GM18867 (cell line): ENCODE measurements at regions not wholly inside any gene's neighbourhood (a gene's known extent, or its start where the extent isn't known, plus 50 kb on each side); places are given as distances from the start of the nearest gene placed in this dataset.
"Not testable (repeated sequence)": the region's sequence is repeated elsewhere in the genome, so short reads cannot be mapped to it uniquely, and the experiment has no call there.

ENCODE experiments used
- ATAC-seq: cut with Tn5 transposase; IDR thresholded peaks from one replicate; pipeline ENCODE4 v1.9.1; 2021; ENCODE audit warnings: mild to moderate bottlenecking, moderate library complexity; ENCODE audit not compliant: unreplicated experiment

DNA sequence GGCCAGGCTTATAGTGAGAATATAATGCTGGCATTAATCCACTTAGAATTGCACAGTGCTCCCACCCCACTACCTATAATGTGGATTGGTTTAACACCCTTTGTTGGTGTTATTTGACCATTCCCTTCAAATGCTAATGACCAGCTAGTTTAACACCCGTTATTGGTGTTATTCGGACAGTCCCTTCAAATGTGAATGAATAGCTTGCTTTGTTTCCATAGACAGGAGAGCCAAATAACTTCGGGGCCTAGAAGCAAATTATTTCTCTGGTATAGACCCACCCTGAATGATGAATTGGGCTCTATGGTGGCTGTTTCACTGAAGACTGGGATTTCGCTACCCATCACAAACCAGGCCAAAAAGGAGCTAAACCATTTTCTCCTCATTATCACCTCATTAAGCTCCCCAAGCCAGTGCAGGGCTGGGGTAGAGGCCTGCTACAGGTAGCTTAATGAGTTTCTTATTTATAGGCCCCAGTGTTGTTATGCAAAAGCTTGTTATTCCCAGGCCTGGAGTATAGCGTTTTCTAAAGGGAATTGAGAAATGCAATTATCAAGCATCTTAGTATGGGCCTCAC, 494.1 kb upstream of the DPH6 start:
- no peak for ATAC-seq

DNA sequence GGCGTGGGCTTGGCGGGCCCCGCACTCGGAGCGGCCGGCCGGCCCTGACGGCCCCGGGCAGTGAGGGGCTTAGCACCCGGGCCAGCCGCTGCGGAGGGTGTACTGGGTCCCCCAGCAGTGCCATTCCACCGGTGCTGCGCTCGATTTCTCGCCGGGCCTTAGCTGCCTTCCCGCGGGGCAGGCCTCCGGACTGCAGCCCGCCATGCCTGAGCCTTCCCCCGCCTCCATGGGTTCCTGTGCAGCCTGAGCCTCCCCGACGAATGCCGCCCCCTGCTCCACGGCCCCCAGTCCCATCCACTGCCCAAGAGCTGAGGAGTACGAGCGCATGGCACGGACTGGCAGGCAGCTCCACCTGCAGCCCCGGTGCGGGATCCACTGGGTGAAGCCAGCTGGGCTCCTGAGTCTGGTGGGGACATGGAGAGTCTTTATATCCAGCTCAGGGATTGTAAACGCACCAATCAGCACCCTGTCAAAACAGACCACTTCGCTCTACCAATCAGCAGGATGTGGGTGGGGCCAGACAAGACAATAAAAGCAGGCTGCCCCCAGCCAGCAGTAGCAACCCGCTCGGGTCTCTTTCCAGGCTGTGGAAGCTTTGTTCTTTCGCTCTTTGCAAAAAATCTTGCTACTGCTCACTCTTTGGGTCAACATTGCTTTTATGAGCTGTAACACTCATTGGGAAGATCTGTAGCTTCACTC, 501.2 kb upstream of the DPH6 start:
- ATAC-seq, result not testable (repeated sequence)

DNA sequence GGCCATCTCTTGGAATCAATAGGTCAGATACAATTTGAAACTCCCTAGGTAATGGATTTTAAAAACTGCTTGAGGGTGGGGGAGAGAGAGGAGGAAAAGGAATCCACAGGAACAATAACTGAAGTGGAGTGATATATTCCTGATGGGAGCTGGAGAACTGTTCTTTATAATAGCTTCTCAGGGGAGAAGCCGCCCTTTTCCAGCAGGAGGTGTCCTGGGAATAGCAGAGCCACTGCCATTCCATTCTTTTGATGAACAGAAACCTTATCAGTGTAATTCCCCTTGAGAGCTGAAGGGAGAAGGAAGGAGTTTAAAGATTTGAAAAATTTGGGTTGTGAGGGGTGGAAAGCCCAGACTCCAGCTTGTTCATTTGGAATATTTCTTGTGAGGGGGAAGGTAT, 504.9 kb upstream of the DPH6 start:
- no peak for ATAC-seq

DNA sequence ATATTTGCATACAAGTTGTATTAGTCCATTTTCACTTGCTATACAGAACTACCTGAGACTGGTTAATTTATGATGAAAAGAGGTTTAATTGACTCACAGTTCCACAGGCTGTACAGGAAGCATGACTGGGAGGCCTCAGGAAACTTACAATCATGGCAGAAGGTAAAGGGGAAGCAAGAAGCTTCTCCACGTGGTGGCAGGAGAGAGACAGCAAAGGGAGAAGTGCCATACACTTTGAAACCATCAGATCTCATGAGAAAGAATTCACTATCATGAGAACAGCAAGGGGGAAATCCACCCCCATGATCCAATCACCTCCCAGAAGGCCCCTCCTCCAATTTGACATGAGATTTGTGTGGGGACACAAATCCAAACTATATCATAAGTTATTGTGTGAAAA, 506.7 kb upstream of the DPH6 start:
- not testable (repeated sequence) for ATAC-seq

DNA sequence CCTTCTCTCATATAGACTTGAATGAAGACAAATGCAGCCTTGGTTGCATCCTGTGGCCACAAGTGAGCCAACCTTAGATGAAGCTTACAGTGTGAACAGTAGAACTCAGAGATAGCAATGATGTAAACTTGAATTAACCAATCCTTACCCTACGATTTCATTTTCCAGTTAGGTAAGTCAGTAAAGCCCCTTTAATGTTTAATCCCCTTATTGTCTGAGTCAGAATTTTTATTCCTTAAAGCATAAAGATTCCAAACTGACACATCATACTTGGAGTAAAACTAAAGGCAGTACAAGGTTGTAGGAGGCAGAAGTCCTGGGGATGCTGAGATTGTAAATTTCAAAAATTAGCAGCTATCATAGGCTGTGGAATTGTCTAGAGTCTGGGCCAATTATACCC, 507.8 kb upstream of the DPH6 start:
- no peak for ATAC-seq

DNA sequence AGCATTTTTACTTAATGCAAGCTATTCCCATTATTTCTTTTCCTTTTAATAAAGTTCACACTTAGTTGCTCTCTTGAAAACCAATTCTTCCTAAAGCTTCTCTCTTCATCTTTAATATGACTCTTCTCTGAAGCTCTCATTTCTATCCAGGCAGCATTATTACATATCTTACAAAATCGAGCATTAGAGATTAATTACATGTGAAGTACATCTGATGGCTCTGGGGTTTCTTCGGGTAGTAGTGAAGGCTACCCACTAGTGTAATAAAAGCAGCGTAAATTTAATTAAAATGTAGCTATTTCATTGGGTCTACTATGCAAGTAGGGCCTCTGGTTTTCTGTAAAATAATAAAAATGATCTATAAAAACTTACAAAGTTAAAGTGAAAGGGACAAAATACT, 513.6 kb upstream of the DPH6 start:
- ATAC-seq, result no peak

DNA sequence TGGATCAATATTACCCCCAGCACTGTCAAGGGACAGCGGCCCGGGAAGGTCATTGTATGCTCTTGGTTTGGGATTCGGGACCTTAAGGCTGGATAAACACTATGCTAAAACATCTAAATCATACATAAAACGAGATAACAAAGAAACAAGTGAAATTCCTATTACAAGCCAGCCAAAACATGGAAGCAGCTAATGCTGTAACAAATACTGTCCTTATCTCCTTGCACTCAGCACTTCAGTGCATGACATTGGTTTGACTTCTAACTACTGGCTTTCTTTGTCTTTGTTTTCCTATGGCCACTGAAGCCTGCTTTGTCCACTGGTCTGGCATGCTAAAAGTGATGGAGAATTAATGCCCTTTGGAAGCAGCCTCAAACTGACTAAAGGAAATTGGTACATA, 516.4 kb upstream of the DPH6 start:
- no peak for ATAC-seq

DNA sequence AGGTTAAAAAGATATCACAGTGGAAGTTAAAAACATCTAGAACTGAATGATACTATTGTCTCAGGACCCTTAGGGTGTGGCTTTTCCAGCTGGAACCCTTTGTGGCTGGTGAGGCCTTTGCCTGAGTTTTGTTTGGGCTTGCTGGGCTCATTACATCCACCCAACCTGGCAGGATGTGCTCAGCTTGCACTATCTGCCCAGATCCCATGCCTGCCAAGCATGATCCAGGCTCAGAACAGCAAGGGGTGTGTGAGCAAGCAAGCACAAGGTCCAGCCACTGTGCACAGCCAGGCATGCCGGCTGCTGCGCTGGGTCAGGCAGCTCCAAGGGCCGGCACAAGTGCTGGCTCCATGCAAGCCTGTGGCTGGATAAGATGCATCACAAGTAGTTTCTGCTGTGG, 512.7 kb upstream of the CDIN1 start:
- no peak for ATAC-seq

DNA sequence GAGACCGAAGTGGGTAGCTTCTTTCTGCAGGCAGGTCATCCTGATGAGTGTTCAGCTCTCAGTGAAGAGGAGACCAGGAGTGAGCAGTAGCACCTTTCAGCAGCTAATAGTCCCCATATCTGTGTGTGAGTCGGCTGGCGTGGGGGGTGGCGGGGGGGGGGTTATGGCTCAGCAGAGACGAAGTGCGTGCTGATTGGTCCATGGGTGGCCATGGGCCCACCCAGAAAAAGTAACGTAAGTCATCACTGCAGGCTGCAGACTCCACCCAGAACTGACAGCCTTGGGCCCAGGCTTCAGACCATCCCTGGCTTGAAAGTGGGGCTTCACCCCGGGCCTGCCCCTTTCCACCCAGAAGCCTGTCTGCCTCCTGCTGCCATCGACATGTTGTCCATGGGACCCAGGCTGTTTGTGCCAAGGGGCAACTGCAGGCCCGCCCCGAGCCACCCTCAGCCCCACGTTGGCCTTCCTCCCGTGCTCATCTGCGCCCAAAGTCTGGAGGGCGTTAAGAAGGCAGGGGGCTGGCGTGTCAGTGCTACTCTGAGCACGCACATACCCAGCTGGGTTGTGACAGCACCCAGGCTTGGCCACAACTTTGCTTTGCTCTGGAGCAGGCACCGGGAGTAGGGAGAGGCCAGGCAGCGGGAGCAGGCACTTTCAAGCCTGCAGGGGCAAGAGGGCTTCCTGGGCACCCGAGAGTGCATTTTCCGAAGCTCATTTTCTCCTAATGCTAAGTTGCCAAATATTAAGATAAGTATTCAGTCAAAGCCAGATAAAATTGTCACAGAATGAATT, 511.7 kb upstream of the CDIN1 start:
- ATAC-seq, result no peak

DNA sequence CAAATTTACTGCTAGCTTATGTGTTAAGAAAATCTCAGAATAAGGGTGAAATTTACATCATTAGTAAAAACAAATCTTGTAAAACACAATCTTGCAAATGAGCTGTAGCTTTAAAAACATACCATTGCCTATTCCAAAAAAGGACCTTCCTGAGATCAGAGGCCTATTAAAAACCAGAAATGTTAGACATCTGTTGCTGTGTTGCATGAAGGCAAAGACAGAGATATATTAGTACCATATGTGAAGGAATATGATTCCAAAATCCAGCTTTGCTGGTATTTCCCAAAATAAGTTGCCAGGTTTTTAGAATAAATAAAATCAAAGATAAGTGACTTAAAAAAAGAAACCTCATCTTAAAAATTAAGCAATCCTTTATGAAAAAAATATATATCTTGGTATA, 504.1 kb upstream of the CDIN1 start:
- no peak for ATAC-seq

DNA sequence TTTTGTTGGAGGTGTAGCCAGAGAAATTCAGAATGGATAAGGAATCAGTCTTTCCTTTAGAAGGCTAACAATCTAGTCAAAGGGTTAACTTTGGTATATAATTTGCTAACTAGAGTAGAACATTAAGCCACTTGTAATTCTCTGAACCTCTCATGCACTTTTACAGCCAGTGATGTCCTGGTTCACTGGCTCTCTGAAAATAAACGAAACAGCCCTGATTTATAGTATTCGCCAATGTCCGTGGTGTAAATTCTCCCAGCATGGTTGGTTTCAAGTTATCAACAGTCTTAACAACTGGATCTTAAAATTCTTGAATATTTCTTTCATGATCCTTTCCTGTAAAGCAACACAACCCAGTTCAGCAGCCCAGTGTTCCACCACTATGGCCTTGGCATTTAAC, 500.4 kb upstream of the CDIN1 start:
- ATAC-seq, result no peak

DNA sequence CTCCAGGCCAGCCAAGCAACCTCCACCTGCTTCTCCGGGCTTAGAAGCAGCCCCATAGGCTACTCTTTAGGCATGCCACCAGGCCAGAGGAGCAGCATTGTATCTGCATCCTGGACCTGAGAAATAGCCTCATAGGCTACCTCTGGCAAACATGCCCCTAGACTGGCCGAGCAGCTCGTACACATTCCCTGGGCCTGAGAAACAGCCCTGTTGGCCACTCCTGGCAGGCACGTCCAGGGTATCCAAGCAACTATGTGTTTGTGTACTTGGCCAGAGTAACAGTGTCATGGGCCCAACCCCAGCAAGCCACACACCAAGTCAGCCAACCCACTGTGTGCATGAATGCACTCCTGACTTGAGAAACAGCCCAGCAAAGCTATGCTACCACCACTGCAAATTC, 498.7 kb upstream of the CDIN1 start:
- ATAC-seq, result no peak

DNA sequence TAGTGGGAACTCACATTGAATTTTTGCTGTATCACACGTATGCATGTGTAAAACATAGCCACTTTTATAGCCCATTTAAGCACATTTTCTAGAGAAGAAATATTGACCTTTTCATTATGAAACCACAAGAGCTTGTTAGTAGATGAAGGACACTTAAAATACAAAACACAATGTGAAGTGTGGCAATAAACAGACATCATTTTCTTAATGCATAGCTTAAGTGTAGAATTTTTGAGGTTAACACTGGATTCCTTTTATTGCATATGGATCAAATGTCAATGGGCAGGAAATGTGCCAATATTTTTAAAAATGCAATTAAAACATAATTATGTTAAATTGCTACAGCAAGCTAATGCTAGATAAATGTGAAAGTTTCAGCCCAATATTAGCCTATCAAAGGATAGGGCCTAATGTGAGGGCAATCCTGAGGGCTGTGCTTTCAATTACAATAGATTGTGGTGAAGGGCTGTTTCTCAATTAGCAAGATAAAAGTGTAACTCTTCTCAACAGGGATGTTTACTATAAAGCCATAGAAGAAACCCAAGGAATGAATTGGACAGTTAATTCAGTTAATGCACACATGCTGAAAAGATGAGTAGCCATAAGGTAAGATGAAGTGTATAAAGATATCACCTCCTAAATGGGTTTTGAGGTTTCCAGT, 489.0 kb upstream of the CDIN1 start:
- ATAC-seq, result no peak

DNA sequence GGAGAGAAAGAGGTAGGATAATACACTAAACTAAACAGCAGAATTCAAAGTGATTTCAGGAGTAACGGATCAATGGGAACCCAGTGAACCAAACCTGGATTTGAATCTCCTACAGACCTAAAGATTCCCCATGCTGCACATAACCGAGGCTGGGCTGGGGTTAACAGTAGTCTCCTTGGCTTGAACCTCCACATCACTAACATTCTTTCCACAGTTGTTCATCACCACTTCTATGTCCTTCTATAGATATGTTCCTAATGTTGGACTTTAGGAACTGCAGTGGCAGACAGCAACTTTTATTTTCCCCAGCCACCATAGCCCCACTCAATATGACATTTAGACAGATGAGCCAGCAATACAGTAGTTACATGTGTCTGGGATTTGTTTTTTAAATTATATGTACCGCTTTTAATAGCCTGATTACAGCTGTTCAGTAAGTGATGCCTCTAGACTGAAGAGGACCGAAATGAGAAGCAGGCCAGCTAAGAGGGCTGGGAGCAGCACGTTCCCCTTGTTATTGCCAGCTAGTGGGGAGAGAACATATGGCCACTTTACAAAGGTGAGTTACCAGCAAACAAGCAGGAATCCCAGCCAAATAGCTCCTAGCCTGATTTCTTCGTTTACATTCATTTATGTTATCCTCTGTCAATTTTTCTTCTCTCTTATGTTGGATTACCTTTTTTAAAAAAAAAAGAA, 472.6 kb upstream of the CDIN1 start:
- no peak for ATAC-seq

DNA sequence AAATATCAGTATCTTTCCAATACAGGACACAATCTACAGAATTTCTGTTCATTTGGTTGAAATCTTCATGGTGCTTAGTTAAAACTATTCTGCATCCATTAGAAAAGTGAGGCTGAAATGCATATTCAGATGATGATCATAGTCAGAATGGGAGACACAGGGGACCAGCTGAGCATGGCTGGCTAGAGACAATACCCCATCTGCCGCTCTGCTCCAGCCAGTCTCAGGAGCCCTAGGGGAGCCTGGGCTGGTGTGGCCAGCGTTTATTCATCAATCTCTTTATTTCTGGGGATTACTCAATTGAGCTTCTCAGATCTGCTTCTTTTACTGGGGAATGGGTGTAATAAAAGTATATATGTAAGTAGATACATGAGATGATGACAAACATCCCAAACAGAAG, 470.9 kb upstream of the CDIN1 start:
- no peak for ATAC-seq

DNA sequence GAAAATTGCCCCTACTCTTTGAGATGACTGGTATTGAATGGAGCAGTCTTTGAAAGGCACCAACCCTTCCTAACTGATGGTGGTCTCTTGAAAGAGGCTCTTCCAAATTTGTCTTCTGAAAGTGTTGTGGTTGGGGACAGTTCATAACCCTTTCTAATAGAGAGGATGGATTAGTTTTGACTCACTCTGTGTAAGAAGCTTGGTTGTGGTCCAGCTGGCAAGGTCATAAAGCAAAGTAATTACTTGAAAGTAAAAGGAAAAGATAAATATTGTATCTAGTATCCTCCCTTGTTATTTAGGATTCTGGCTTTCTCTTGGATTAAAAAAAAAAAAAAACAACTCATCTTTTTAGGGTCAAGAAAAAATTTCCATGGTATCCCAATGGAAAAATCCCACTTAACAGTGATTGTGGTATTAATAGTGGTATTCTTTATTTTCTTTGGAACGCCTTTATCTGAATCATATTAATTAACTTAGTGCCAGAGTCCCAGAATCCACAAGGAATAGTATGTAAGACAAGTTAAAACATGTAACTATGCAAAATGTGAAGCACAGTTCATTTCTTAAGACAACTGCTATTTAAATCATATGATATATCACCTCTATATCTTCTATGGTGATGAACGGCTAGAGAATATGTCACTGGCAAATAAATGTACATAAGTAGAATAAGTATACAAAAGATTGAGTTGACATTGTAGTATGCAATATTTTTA, 469.3 kb upstream of the CDIN1 start:
- no peak for ATAC-seq

DNA sequence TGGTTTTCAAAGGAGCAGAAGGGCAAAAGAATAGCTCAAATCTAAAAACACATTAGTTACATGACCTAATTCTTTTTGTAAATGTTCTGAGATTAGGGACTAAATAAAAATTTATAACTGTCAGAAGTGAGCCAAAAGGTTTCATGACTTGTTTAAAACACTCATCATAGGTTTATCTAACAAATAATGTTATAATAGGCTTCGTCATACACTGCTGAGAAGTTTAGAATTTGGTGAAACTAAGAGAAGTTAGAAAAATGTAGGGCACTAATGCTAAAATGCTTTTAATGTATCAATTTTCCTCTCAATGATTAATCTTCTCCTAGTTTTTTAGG, 468.8 kb upstream of the CDIN1 start:
- ATAC-seq, result no peak

DNA sequence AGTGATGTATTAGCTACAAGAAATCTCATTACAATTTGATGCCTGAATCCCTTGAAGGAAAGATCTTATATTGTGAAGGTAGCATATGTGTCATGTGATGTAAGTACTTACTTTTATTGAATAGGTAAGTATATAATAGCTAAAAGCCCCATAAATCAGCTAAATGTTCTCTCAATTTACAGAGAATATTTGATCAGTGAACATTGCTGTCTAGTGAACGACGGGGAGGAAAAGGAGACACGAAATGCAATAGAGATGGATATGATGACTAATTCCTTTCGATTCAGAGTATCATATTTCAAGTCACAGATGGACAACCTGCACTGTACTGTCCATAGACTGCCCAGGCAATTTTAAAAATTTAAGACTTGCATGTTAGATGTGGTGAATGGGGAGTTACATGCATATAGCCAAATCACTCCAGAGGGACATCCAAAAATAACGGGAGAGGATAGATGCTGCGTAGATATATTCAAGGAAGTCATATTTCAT, 462.1 kb upstream of the CDIN1 start:
- no peak for ATAC-seq

DNA sequence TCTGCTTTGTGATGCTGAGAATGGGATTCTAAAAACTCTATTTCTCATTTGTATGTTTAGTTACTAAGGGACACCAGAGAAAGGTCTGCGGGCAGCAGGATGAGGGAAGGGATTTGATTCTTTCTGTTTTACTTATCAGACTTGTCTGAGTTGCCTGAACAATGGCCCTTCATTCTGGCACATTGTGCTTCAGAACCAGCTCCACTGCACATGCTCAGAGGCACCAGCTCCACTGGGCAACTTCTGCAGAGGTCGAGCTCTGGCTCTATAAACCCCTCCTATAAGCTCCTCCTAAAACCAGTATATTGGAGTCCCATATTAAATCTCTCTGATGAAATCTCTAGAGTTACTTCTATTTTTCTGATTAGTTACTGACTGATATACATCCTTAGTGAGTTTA, 453.2 kb upstream of the CDIN1 start:
- no peak for ATAC-seq

DNA sequence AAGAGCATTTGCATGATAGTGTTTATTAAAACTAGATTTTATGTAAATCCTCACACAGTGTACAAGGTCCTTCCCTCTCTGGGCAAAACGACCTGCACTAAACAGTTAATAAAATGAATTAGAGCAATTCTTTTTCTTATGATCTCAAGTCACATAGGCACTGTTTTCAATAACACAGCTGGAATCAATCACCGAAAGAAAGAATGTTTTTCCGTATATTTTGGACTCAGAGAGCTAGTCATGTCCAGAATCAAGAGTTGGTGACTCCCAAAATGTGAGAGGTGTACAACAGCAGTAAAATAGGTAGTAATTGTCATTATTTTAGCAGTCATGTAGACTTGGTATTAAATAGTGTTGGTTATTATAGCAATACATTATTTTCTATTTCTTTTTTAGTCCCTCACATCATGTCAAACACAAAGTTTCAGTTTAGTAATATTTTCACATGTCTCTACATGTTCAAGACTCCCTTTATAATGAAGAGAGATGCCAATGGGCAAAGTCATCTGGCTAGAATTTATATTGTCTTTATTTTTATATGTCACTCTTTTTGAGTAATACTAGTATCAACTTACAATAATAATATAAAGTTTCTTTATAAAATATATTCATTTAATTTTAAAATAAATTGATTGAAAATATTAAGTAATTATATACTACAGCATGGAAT, 448.6 kb upstream of the CDIN1 start:
- ATAC-seq, result no peak
